Tibial nerve (tissue), 3 donors: ENCODE measurements at regions not wholly inside any gene's neighbourhood (a gene's known extent, or its start where the extent isn't known, plus 50 kb on each side); places are given as distances from the start of the nearest gene placed in this dataset.

Experiments
- CTCF ChIP-seq, 5 experiments: fragments of 200-600 bp in 3 of 5; fragments of 450-650 bp in 2 of 5; sonication (generic) in 3 of 5; IDR thresholded peaks; one replicate each; pipeline ENCODE4 v1.5.1; 2016 to 2019; ENCODE audit warnings: antibody characterized with exemption in 5 of 5, mild to moderate bottlenecking in 3 of 5, moderate library complexity in 2 of 5
- POLR2A ChIP-seq, 2 donors: fragments of 450-650 bp; IDR thresholded peaks; one replicate each; pipeline ENCODE4 v1.6.1; 2017; ENCODE audit warnings: antibody characterized with exemption in 2 of 2, mild to moderate bottlenecking in 2 of 2, moderate library complexity in 2 of 2

DNA sequence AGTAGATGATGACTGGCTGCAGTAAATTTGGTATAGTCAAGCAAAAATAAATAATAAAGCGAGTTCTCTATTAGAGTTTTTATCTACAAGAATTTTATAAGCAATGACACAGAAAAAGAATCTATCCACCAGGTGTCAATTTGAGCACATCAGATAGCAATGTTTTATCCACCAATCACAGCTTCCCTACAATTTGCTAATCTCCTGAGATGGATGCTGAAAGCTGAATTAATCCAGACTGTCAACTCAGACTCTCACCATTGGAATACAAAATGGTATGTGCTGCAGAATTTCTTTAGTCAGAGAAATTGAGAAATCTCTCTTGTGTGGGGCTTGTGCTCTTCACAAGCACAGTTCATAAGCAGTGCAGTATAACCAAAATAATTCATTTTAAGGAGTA, 888.9 kb upstream of the GHITM start:
- TF ChIP-seq POLR2A (IDR thresholded peaks at IDR 0.05) (no peak), CTCF (IDR thresholded peaks at IDR 0.05) (no peak)
